ENCODE measurements at regions not wholly inside any gene's neighbourhood (a gene's known extent, or its start where the extent isn't known, plus 50 kb on each side); places are given as distances from the start of the nearest gene placed in this dataset.

- TF ChIP-seq POLR2A (IDR thresholded peaks at IDR 0.05; ENCODE audit: extremely low read depth, insufficient read length), result no peak
- TF ChIP-seq, protein P1, sequence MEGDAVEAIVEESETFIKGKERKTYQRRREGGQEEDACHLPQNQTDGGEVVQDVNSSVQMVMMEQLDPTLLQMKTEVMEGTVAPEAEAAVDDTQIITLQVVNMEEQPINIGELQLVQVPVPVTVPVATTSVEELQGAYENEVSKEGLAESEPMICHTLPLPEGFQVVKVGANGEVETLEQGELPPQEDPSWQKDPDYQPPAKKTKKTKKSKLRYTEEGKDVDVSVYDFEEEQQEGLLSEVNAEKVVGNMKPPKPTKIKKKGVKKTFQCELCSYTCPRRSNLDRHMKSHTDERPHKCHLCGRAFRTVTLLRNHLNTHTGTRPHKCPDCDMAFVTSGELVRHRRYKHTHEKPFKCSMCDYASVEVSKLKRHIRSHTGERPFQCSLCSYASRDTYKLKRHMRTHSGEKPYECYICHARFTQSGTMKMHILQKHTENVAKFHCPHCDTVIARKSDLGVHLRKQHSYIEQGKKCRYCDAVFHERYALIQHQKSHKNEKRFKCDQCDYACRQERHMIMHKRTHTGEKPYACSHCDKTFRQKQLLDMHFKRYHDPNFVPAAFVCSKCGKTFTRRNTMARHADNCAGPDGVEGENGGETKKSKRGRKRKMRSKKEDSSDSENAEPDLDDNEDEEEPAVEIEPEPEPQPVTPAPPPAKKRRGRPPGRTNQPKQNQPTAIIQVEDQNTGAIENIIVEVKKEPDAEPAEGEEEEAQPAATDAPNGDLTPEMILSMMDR (IDR thresholded peaks at IDR 0.05; ENCODE audit: low read depth, low read length), result no peak
- TF ChIP-seq, protein P2, sequence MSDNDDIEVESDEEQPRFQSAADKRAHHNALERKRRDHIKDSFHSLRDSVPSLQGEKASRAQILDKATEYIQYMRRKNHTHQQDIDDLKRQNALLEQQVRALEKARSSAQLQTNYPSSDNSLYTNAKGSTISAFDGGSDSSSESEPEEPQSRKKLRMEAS (IDR thresholded peaks at IDR 0.05; ENCODE audit: low read depth, low read length), result no peak
- no peak for TF ChIP-seq MYC (IDR thresholded peaks at IDR 0.05; ENCODE audit: low read depth, low read length)
Measured at GRCh38 chr7:80008039-80008438, 126.6 kb upstream of the GNAI1 start.

All from NB4 (cell line).